Uterus (tissue), 3 donors: ENCODE measurements at regions not wholly inside any gene's neighbourhood (a gene's known extent, or its start where the extent isn't known, plus 50 kb on each side); places are given as distances from the start of the nearest gene placed in this dataset.

Experiments used
- DNase-seq, 2 donors: peaks; one replicate each; pipeline ENCODE4 v3.0.0-alpha.2; 2019 to 2020
- H3K27ac ChIP-seq, 2 donors: fragments of 200-600 bp; sonication (generic); 1 replicate in 1 of 2; 2 replicates in 1 of 2; pipeline ENCODE4 v1.5.1; 2016 to 2018
- H3K27me3 ChIP-seq, 2 donors: fragments of 200-600 bp; sonication (generic); one replicate each; pipeline ENCODE4 v1.5.1; 2018 to 2019; ENCODE audit warnings: control low read depth in 1 of 2
- H3K36me3 ChIP-seq, 2 donors: fragments of 200-600 bp; sonication (generic); one replicate each; pipeline ENCODE4 v1.5.1; 2019; ENCODE audit warnings: control low read depth in 1 of 2
- H3K4me1 ChIP-seq, 2 donors: fragments of 200-600 bp; sonication (generic); one replicate each; pipeline ENCODE4 v1.5.1; 2018 to 2019; ENCODE audit warnings: control low read depth in 1 of 2
- H3K4me3 ChIP-seq, 2 donors: fragments of 200-600 bp; sonication (generic); 1 replicate in 1 of 2; 2 replicates in 1 of 2; pipeline ENCODE4 v1.5.1; 2018 to 2019; ENCODE audit warnings: mild to moderate bottlenecking in 1 of 2
- H3K9me3 ChIP-seq, 2 donors: fragments of 200-600 bp; sonication (generic); one replicate each; pipeline ENCODE4 v1.5.1; 2019; ENCODE audit warnings: control low read depth in 1 of 2
- POLR2A ChIP-seq, 2 donors: fragments of 450-650 bp; IDR thresholded peaks; one replicate each; pipeline ENCODE4 v1.6.1; 2016; ENCODE audit warnings: antibody characterized with exemption in 2 of 2, mild to moderate bottlenecking in 1 of 2, moderate library complexity in 1 of 2
- intact Hi-C: fragments of 100-400 bp; cut with DNase I; formaldehyde crosslinking; loops from one replicate; pipeline ENCODE4 v1.15.1; 2023; ENCODE audit warnings: low total_unique reads
- TF ChIP-seq, protein P1 (sequence below), 4 experiments: fragments of 200-600 bp in 2 of 4; fragments of 450-650 bp in 2 of 4; sonication (generic) in 2 of 4; IDR thresholded peaks; one replicate each; pipeline ENCODE4 v1.5.1; 2016 to 2019; ENCODE audit warnings: antibody characterized with exemption in 4 of 4, mild to moderate bottlenecking in 2 of 4, moderate library complexity in 1 of 4
- donor health status: DM: yes; HTN: yes; CAD: no.

DNA sequence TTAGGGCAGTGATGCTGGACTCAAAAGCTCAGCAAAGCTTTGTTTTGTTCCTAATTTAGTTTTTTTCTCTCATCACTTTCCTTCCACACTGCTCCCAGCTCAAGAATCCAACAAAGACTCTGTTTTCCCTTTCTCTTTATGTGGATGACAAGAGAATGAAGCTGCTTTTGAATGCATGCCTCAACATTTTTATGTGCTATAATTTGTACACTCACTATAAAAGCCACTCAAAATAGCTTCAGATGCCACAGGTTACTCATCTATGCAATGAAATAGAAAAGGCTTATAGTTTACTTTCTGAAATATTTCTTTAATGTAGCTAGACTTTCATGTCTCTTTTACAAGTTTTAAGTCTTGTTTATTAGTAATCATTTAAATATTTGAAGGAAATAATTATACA lies 714.9 kb downstream of the OTOL1 start:
- no peak for TF ChIP-seq POLR2A (IDR thresholded peaks at IDR 0.05)
- TF ChIP-seq, protein P1, sequence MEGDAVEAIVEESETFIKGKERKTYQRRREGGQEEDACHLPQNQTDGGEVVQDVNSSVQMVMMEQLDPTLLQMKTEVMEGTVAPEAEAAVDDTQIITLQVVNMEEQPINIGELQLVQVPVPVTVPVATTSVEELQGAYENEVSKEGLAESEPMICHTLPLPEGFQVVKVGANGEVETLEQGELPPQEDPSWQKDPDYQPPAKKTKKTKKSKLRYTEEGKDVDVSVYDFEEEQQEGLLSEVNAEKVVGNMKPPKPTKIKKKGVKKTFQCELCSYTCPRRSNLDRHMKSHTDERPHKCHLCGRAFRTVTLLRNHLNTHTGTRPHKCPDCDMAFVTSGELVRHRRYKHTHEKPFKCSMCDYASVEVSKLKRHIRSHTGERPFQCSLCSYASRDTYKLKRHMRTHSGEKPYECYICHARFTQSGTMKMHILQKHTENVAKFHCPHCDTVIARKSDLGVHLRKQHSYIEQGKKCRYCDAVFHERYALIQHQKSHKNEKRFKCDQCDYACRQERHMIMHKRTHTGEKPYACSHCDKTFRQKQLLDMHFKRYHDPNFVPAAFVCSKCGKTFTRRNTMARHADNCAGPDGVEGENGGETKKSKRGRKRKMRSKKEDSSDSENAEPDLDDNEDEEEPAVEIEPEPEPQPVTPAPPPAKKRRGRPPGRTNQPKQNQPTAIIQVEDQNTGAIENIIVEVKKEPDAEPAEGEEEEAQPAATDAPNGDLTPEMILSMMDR (IDR thresholded peaks at IDR 0.05): no peak
- Histone ChIP-seq H3K27me3 (no peaks in the 10 kb centered on the region), H3K9me3 (no peaks in the 10 kb centered on the region), H3K4me1 (no peaks in the 10 kb centered on the region), H3K4me3 (no peak overlapping the region), H3K27ac (no peak overlapping the region), H3K36me3 (no peaks in the 10 kb centered on the region)
- intact Hi-C loops: no loop called here
- DNase-seq: no peak

DNA sequence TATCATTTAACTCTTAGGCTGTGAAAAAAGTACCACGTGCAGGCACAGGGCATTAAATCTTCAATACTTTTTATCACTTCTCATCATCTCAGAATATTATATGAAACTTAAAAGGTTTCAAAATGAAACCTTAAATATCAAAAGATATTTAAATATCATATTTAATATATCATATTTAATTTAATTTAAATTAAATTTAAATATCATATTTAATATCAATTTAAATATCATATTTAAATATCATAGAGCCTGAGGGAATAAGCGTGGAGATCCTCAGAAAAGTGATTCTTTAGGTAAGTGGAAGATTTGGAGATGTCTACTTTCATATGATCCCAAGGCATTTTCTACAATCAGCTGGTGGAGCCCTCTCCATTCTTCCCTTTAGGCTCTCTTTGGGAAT lies 716.6 kb downstream of the OTOL1 start:
- no peak for DNase-seq
- H3K4me3 ChIP-seq: no peak overlapping the region
- no peak overlapping the region for H3K27ac ChIP-seq
- no peaks in the 10 kb centered on the region for H3K9me3 ChIP-seq
- H3K27me3 ChIP-seq: no peaks in the 10 kb centered on the region
- intact Hi-C loops: no loop called here
- no peaks in the 10 kb centered on the region for H3K36me3 ChIP-seq
- H3K4me1 ChIP-seq: no peaks in the 10 kb centered on the region
- TF ChIP-seq POLR2A (IDR thresholded peaks at IDR 0.05): no peak
- TF ChIP-seq, protein P1 (IDR thresholded peaks at IDR 0.05): no peak

DNA sequence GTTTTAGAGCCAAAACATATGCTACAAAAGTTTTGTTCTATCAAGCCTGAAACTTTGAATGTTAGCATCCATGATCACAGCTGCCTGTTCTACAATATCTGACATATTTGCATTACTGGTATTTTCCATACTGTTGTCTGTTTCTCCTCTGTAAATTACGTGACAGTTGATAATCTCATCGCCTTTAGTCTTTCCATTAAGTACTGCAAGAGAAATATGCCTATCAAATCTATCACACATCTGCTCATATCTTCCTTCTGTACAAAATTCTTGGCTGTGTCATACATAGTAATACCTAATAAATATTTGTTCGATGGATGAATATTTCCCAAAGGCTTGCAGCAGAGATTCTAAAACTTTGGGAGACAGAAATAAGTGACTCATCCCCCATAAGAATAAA lies 717.3 kb downstream of the OTOL1 start:
- TF ChIP-seq, protein P1 (IDR thresholded peaks at IDR 0.05): no peak
- no peak for TF ChIP-seq POLR2A (IDR thresholded peaks at IDR 0.05)
- no peaks in the 10 kb centered on the region for H3K36me3 ChIP-seq
- no peaks in the 10 kb centered on the region for H3K9me3 ChIP-seq
- no peaks in the 10 kb centered on the region for H3K27me3 ChIP-seq
- no peak for DNase-seq
- no peak overlapping the region for H3K4me3 ChIP-seq
- H3K4me1 ChIP-seq: no peaks in the 10 kb centered on the region
- intact Hi-C loops: no loop called here
- no peak overlapping the region for H3K27ac ChIP-seq

DNA sequence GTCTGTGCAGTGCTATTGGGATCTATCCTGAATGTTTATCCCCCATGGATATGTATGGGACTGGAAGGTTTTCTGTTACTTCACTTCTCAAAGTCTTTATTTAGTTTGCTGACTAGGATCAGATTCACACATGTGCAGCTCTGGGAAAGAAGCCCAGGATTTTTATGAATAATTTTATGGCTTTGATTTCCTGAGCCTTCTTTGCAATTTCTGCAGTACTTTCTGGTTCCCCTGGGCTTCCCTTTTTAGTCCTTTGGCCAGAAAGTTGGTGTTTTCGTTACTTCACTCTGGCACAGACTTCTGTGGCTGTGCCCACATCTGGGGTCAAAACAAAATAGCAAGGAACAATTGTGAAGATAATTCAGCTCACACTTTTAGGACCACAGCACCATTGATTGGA lies 721.0 kb downstream of the OTOL1 start:
- Histone ChIP-seq H3K9me3 (no peaks in the 10 kb centered on the region), H3K36me3 (no peaks in the 10 kb centered on the region), H3K4me1 (no peaks in the 10 kb centered on the region), H3K4me3 (no peak overlapping the region), H3K27ac (peak overlapping the region in 1 of 2 donors; percentile 36), H3K27me3 (no peaks in the 10 kb centered on the region)
- no peak for DNase-seq
- intact Hi-C loops: no loop called here
- no peak for TF ChIP-seq POLR2A (IDR thresholded peaks at IDR 0.05)
- TF ChIP-seq, protein P1 (IDR thresholded peaks at IDR 0.05): no peak

DNA sequence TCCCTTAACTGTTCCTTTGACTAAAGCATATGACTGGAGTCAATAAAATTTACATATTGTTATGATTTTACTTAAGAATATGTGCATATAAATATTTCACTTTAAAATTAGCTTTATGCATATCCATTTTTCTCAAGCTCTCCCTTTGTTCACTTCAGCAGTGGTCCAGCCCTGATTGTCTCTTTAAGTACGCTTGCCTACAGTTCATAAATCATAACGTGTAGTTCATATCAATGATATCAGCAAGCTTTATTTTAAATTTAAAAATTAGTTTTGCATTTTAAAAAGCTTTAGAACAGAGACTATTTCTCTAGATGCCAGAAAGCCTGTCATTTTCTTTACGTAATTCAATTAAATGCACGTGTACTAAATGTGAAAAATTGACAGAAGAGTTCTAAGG lies 721.9 kb downstream of the OTOL1 start:
- DNase-seq: no peak
- Histone ChIP-seq H3K27me3 (no peaks in the 10 kb centered on the region), H3K9me3 (no peaks in the 10 kb centered on the region), H3K4me3 (no peak overlapping the region), H3K36me3 (no peaks in the 10 kb centered on the region), H3K27ac (no peak overlapping the region), H3K4me1 (no peaks in the 10 kb centered on the region)
- intact Hi-C loops: no loop called here
- TF ChIP-seq, protein P1 (IDR thresholded peaks at IDR 0.05): no peak
- TF ChIP-seq POLR2A (IDR thresholded peaks at IDR 0.05): no peak
